GM12874 (cell line): ENCODE measurements at regions not wholly inside any gene's neighbourhood (a gene's known extent, or its start where the extent isn't known, plus 50 kb on each side); places are given as distances from the start of the nearest gene placed in this dataset.

Experiments used
- TF ChIP-seq, protein P1 (sequence below): IDR thresholded peaks from 2 replicates; pipeline ENCODE4 v1.5.1; 2011; ENCODE audit warnings: low read depth, mild to moderate bottlenecking, control low read depth, low read length, moderate library complexity; ENCODE audit not compliant: insufficient read depth

GRCh38 chr9:10869687-10870086 lies 256.9 kb upstream of the PTPRD start:
- TF ChIP-seq, protein P1, sequence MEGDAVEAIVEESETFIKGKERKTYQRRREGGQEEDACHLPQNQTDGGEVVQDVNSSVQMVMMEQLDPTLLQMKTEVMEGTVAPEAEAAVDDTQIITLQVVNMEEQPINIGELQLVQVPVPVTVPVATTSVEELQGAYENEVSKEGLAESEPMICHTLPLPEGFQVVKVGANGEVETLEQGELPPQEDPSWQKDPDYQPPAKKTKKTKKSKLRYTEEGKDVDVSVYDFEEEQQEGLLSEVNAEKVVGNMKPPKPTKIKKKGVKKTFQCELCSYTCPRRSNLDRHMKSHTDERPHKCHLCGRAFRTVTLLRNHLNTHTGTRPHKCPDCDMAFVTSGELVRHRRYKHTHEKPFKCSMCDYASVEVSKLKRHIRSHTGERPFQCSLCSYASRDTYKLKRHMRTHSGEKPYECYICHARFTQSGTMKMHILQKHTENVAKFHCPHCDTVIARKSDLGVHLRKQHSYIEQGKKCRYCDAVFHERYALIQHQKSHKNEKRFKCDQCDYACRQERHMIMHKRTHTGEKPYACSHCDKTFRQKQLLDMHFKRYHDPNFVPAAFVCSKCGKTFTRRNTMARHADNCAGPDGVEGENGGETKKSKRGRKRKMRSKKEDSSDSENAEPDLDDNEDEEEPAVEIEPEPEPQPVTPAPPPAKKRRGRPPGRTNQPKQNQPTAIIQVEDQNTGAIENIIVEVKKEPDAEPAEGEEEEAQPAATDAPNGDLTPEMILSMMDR, result no peak

DNA sequence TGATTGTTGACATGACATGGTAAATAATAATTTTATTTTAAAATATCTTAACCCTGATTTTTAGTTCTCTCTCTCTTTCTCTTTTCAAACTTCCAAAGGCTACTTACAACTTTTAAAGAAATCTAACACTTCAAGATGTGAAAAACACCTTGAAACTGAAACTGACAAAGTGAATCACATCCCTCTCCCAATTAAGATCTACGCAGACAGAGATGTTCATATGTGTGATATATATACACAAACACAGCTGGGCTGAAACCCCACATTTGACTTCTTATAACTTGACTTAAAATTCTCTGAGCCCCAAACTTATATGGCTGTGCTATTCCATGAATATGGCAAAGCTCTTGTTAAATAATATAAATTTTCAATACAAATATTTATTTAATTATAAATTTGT lies 261.2 kb upstream of the PTPRD start:
- TF ChIP-seq, protein P1, result no peak

DNA sequence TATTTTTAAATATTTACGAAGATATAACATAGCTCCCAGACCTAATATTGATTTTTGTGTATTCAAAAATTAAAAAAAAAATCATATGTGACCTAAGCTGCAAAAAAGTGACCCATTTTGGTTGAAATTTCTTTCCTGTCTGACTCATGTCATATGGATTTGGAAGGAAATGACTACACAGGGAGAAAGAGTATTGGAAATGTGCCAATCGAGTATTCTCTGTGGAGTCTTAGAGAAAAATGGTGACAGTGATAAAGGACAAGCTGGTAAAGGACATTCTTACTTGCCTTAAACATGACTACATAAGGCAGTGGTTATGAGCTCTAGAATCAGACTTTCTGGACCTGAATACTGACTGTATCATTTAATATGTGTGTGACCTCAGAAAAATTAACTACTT lies 262.9 kb upstream of the PTPRD start:
- TF ChIP-seq, protein P1, result no peak

DNA sequence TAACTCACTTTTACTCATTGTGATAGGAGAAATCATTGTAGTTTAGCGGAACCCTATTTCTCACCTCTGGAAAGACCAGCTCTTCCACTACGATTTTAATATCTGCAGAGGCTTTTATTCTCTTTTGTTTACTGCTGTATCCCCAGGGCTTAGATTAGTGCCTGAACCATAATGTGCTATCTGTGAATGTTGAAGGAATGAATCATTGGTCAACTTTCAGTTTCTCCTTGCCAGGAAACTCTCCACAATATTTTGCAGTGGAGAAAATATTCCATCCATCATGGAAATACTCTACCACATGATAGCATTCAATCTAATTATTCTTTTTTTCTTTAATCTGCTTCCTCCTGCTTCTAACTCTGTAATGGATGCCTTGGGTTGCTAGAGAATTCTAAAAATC lies 263.5 kb upstream of the PTPRD start:
- TF ChIP-seq, protein P1, result no peak

DNA sequence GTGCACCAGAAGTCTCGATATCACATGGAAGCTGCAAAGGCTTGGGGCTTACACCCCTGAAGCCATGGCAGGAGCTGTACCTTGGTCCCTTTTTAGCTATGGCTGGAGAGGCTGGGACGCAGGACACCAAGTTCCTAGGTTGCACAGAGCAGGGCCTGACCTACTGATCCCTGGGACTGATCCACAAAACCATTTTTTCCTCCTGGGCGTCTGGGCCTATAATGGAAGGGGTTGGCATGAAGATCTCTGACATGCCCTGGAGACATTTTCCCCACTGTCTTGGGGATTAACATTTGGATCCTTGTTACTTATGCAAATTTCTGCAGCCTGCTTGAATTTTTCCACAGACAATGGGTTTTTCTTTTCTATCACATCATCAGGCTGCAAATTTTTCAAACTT lies 286.7 kb upstream of the PTPRD start:
- TF ChIP-seq, protein P1, result no peak

- TF ChIP-seq, protein P1, result no peak
Measured at GRCh38 chr9:10903969-10904368, 291.2 kb upstream of the PTPRD start.

GRCh38 chr9:10910779-10911178 lies 298.0 kb upstream of the PTPRD start:
- TF ChIP-seq, protein P1, result no peak

GRCh38 chr9:10911373-10911772 lies 298.6 kb upstream of the PTPRD start:
- TF ChIP-seq, protein P1, result no peak
